ENCODE measurements at regions not wholly inside any gene's neighbourhood (a gene's known extent, or its start where the extent isn't known, plus 50 kb on each side); places are given as distances from the start of the nearest gene placed in this dataset.

- Histone ChIP-seq H3K9ac (ENCODE audit: extremely low read depth, insufficient read length, low read length) (no peak overlapping the region), H3K4ac (ENCODE audit: low read depth, low read length) (no peak overlapping the region), H2AK5ac (ENCODE audit: insufficient read length, low read length) (no peak overlapping the region), H3K14ac (ENCODE audit: insufficient read depth, low read length) (no peak overlapping the region), H4K5ac (ENCODE audit: insufficient read length, low read depth, low read length) (no peak overlapping the region), H4K8ac (replicated peaks; ENCODE audit: insufficient read length, low read depth, low read length) (no peak overlapping the region), H3K79me2 (ENCODE audit: insufficient read depth, low read length) (no peaks in the 10 kb centered on the region), H3K27me3 (ENCODE audit: insufficient read depth, low read length) (no peaks in the 10 kb centered on the region), H3K4me2 (ENCODE audit: insufficient read depth, insufficient read length, low read length) (no peak overlapping the region), H4K20me1 (ENCODE audit: control insufficient read depth, insufficient read depth, insufficient read length) (no peaks in the 10 kb centered on the region), H3K23ac (ENCODE audit: insufficient read length, low read depth, low read length) (no peak overlapping the region), H3T11ph (ENCODE audit: low read length) (no peak overlapping the region), H3K27ac (ENCODE audit: insufficient read length, low read depth, low read length) (no peak overlapping the region), H3K4me1 (ENCODE audit: insufficient read depth, low read length) (peaks cover 8% of the 10 kb centered on the region), H2BK120ac (ENCODE audit: low read depth, low read length, poor library complexity, severe bottlenecking) (no peak overlapping the region), H3K56ac (ENCODE audit: insufficient read length, low read depth, low read length) (no peak overlapping the region), H3K23me2 (ENCODE audit: insufficient read length, low read depth, low read length, poor library complexity, severe bottlenecking) (peaks cover under 1% of the 10 kb centered on the region), H2BK5ac (ENCODE audit: insufficient read length, low read length) (no peak overlapping the region), H4K91ac (ENCODE audit: insufficient read length, low read depth, low read length) (no peak overlapping the region), H2BK15ac (ENCODE audit: low read depth, low read length) (no peak overlapping the region), H3K9me3 (ENCODE audit: control insufficient read depth, low read depth, low read length) (no peaks in the 10 kb centered on the region), H2AFZ (ENCODE audit: low read length) (no peak overlapping the region), H2BK12ac (ENCODE audit: insufficient read length, low read depth, low read length) (no peak overlapping the region), H2BK20ac (ENCODE audit: low read depth, low read length, poor library complexity, severe bottlenecking) (no peak overlapping the region), H3K18ac (ENCODE audit: insufficient read length, low read depth, low read length) (no peak overlapping the region), H3K79me1 (ENCODE audit: insufficient read depth, low read depth, low read length, poor library complexity, severe bottlenecking) (no peaks in the 10 kb centered on the region)
- Mint-ChIP-seq H3K4me3 (no peak overlapping the region), H3K4me1 (peaks cover 36 to 51% of the 10 kb centered on the region in 2 experiments), H3K27me3 (ENCODE audit: low read depth) (peaks cover 3% of the 10 kb centered on the region; the same call in 1 of the 2 replicates), H3K9me3 (peaks cover 0 to 4% of the 10 kb centered on the region in 2 experiments; a peak in 1 of 5 replicates), H3K27ac (no peak overlapping the region; a peak in 1 of 7 replicates), H3K36me3 (ENCODE audit: insufficient read depth in 1 of 3, low read depth in 3 of 3) (peaks cover 0 to 12% (median 7%) of the 10 kb centered on the region in 3 experiments; a peak in 2 of 7 replicates)
- WGBS (ENCODE audit: extremely low coverage, insufficient read length, low lambda C conversion rate) = no CpG with 5 or more reads among the region's 4 CpGs
- TF ChIP-seq CTCF (conservative IDR thresholded peaks at IDR 0.05) = no peak
- no peak for DNase-seq
These were observed 426.9 kb upstream of the JARID2 start for GRCh38 chr6:14819001-14819400.
